Heart left ventricle (tissue), 13 donors: ENCODE measurements at regions not wholly inside any gene's neighbourhood (a gene's known extent, or its start where the extent isn't known, plus 50 kb on each side); places are given as distances from the start of the nearest gene placed in this dataset.

ENCODE experiments used
- POLR2A ChIP-seq, 2 donors: fragments of 450-650 bp; IDR thresholded peaks; one replicate each; pipeline ENCODE4 v1.6.1; 2017; ENCODE audit warnings: antibody characterized with exemption in 2 of 2, mild to moderate bottlenecking in 2 of 2, moderate library complexity in 2 of 2
- TF ChIP-seq, protein P1 (sequence below), 12 donors: fragments of 200-600 bp; sonication (generic) in 4 of 12; IDR thresholded peaks; one replicate each; pipeline versions ENCODE4 v1.5.0 to v1.8.0; 2018 to 2022; ENCODE audit warnings: antibody characterized with exemption in 12 of 12, mild to moderate bottlenecking in 5 of 12
- donor health status: ischemic (EF 13 %, LVEDD 7.1; RV severe dilation, severe dysfunction).
- donor health status: DM: no; HTN: yes; CAD: no.
- donor health status: DM: no; HTN: no; CAD: no.
- donor health status: ischemic (EF 25% LVEDD 6.9; RV normal size, moderate dysfunction).
- donor health status: ischemic (EF 25% LVEDD 5.7; RV mildly dilated, moderate dysfunction).
- donor health status: ischemic (EF 35%, LVEDD 5.7; RV mildly dilated, moderate dysfunction).
- donor health status: nonischemic (EF 11% LVEDD 7.7; RV severe dilation, severe dysfunction).
- donor health status: DM: yes; HTN: yes; CAD: no.
- donor health status: PGD.
- donor health status: ischemic (EF 29% LVEDD 5.4; RV normal size, mild dysfunction).
- donor health status: nonischemic (EF 23%, LVEDD 6.1; RV moderate dilation, normal function).

DNA sequence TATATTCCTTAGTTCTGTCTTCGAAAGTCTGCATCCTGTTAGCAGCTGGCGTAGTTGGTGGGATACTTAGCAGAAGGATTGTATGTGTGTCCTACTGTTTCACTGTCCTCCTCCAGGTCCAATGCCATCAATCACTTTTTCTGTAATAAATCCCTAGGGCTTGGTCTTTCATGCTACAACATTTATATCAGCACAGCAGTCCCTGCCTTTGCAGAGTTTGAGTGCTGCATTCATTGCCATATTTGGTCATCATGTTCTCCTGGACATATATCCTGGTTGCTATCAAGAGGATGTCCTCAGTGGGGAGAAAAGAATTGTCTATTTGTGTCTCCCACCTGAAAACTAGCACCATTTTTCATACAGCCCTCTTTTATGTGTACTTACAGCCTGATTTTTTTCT is 67.0 kb downstream of the OR5AK2 start:
- TF ChIP-seq, protein P1, sequence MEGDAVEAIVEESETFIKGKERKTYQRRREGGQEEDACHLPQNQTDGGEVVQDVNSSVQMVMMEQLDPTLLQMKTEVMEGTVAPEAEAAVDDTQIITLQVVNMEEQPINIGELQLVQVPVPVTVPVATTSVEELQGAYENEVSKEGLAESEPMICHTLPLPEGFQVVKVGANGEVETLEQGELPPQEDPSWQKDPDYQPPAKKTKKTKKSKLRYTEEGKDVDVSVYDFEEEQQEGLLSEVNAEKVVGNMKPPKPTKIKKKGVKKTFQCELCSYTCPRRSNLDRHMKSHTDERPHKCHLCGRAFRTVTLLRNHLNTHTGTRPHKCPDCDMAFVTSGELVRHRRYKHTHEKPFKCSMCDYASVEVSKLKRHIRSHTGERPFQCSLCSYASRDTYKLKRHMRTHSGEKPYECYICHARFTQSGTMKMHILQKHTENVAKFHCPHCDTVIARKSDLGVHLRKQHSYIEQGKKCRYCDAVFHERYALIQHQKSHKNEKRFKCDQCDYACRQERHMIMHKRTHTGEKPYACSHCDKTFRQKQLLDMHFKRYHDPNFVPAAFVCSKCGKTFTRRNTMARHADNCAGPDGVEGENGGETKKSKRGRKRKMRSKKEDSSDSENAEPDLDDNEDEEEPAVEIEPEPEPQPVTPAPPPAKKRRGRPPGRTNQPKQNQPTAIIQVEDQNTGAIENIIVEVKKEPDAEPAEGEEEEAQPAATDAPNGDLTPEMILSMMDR (IDR thresholded peaks at IDR 0.05), result no peak
- TF ChIP-seq POLR2A (IDR thresholded peaks at IDR 0.05), result no peak
